HG03460 (cell line): ENCODE measurements at regions not wholly inside any gene's neighbourhood (a gene's known extent, or its start where the extent isn't known, plus 50 kb on each side); places are given as distances from the start of the nearest gene placed in this dataset.
"Not testable (repeated sequence)": the region's sequence is repeated elsewhere in the genome, so short reads cannot be mapped to it uniquely, and the experiment has no call there.

Source experiments
- ATAC-seq: cut with Tn5 transposase; IDR thresholded peaks from one replicate; pipeline ENCODE4 v1.9.1; 2021; ENCODE audit not compliant: unreplicated experiment

- no peak for ATAC-seq
Observed at GRCh38 chrX:125503769-125504168, 184.1 kb downstream of the TEX13C start.

GRCh38 chrX:125505207-125505606, 185.5 kb downstream of the TEX13C start:
- no peak for ATAC-seq

- no peak for ATAC-seq
Observed at GRCh38 chrX:125507119-125507518, 187.4 kb downstream of the TEX13C start.

GRCh38 chrX:125520029-125520428, 200.4 kb downstream of the TEX13C start:
- no peak for ATAC-seq

DNA sequence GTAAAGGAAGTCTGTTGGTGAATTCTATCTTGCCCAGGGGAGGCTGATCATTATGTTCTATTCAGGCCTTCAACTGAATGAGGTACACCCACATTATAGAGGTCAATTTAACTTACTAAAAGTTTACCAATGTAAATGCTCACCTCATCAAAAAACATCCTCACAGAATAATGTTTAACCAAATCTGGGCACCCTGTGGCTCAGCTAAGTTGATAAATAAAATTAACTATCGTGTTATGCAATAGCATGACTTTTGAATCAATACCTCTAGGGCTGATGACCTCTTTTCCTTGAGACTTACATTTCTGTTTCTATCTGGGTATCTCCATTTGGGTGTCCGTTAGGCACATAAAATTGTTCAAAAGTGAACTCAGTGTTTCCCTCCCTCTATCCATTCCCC, 203.1 kb downstream of the TEX13C start:
- no peak for ATAC-seq

DNA sequence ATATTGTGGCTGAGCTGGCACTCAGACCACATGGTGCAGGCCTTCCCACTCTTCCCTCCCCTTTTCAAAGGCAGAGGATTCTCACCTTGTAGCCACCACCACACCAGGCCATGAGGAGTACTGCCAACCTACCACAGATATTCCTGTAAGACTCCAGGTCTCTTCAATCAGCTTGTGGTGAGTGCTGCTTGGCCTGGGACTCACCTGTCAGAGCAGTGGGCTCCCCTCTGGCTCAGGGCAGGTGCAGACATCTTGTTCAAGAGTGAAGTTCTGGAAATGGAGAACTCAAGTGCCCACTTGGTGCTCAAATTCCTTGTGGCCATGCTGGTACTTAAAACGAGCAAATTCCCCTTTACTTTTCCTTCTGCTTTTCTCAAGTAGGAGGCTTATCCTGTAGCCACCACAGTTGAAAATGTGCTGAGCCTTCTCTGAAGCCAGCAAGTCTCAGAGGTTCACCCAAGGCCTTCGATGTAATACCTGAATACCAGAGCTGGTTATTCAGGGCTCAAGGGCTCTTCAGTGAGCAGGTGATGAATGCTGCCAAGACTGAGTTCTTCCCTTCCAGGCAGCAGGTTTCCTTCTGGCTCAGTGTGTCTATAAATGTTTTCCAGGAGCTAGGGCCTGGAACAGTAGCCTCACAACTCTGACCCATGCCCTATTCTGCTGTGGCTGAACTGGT, 212.9 kb downstream of the TEX13C start:
- no peak for ATAC-seq

- no peak for ATAC-seq
Observed at GRCh38 chrX:125533352-125533751, 213.7 kb downstream of the TEX13C start.

DNA sequence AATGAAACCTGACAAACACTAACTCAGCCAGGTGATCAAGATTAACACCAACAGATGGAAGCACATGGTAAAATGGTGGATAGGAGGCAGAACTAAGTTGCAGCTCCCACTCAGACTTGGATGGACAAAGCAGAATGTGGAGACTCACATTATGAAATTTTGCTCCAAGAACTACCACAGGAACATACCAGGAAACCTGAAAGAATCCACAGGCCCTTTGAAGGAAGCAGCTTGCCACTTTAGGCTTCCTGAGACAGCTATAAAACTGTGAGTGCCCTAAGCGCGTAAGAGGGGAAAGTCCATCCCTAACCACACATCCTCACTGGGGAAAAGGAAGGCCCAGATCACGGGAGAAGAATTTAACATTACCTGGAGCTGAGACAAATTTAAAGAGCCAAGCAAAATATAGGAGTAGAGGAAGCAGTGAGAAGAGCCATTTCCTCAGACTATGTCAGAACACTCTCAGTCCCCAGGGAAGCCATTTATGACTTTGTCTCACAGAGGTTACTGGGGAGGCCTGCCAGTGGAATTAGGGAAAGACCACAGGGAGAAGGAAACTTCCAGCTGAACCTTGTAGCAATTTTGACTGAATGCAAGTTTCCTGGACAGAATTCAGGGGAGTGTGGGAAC, 224.5 kb downstream of the TEX13C start:
- ATAC-seq: no peak

GRCh38 chrX:125544856-125545255, 225.2 kb downstream of the TEX13C start:
- ATAC-seq: no peak

GRCh38 chrX:125577479-125577878, 257.8 kb downstream of the TEX13C start:
- ATAC-seq: no peak

DNA sequence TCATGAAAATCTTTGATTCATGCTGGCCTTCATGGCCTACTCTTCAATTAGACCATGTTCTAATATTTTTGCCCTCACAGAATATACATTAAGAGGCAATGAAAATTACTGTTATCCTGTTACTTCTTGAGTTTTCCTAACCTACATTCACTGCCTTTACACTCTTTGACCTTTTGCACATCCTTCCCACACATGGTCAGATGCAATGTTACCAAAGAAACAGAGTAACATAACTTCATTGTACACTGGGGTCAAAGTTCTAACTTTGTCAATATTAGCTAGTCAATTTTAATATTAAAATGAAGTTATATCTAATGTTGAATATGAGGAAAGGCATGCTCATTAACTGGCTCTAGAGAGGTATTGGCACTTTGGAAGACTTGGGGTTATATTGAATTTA, 284.8 kb downstream of the TEX13C start:
- no peak for ATAC-seq

DNA sequence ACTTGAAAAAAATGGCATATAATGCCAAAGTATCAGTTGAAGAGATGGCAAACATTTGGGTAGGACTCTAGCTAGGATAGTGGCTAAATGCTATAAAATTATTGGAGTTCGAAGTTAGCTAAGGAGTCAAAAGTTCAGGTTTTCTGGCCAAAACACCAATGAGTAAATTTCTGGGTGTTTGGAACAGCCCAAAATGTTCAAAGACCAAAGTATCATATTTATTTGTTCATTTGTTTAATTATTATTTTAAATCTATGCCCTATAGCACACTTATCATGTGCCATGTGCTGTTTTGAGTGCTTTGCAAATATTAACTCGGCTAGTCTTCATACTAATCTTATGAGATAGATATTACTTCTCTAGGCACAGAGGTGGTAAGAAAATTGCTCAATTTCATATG, 285.5 kb downstream of the TEX13C start:
- no peak for ATAC-seq

DNA sequence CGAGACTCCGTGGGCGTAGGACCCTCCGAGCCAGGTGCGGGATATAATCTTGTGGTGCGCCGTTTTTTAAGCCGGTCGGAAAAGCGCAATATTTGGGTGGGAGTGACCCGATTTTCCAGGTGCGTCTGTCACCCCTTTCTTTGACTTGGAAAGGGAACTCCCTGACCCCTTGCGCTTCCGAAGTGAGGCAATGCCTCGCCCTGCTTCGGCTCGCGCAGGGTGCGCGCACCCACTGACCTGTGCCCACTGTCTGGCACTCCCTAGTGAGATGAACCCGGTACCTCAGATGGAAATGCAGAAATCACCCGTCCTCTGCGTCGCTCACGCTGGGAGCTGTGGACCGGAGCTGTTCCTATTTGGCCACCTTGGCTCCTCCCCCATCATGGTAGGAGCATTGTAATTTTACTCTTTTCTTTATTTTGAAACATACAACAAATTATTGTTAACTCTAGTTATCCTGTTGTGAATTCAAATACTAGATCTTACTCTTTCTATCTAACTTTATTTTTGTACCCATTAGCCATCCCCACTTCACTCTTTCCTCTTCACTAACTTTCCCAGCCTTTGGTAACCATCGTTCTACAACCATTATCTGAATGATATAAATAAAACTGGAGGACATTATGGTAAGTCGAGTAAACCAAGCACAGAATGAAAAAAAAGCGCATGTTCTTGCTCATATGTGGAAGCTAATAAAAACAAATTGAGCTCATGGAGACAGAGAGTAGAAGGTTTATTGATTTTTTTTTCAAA, 295.1 kb downstream of the TEX13C start:
- not testable (repeated sequence) for ATAC-seq

DNA sequence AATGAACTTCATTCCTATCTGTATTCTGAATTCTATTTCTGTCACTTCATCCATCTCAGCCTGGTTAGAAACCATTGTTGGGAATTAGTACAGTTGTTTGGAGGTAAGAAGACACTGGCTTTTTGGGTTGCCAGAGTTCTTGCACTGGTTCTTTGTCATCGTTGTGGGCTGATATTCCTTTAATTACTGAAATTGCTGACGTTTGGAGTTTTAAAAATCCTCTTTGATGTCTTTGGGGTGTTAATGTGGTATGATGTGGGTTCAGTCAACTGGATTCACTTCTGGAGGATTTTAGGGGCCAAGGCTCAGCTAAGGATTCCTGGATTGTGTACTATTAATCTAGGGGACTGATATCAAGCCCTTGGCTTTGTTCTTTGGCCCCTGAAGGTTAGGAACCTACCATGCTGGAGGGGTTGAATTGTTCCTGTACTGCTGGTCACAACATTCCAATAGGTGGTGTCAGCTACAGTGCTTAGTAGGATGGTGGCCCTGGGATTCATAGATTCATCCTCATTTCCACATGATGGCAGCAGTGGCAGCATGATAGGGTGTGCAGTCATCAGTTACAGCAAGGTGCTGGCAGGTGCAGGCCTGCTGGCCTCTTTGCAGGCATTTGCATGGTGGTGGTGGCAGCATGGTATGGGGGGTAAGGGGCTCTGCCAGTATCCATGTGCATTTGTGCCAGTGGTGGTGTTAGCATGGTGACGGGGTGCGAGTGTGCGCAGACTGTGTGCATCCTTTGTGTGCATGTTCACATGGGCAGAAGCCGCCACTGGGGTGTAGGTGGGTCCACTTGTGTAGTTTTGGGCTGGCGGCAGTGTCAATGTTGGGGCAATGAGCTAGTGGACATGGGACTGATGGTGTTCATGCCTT, 301.3 kb downstream of the TEX13C start:
- ATAC-seq: no peak

GRCh38 chrX:125621588-125621927, 301.9 kb downstream of the TEX13C start:
- no peak for ATAC-seq

DNA sequence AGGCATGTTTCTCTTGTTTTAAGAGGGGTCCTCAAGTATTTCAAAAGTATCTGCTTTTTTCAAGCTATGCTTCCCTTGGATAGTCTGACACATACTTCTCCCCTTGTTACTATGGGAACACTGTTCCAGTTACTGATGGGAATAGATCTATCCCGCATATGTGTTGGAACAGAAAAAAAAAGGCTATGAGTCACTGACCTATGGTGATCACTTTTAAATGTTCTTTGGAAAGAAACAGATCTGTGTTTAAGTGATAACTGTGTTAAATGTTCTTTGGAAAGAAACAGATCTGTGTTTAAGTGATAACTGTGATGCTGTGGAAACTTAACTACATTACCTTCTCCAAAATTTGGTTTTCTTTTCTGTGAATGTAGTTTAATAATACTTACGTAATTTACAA, 303.2 kb downstream of the TEX13C start:
- no peak for ATAC-seq

GRCh38 chrX:125627676-125628075, 308.0 kb downstream of the TEX13C start:
- no peak for ATAC-seq

- ATAC-seq: no peak
Observed at GRCh38 chrX:125628435-125628834, 308.8 kb downstream of the TEX13C start.

- ATAC-seq: no peak
Observed at GRCh38 chrX:125641405-125641804, 321.7 kb downstream of the TEX13C start.

DNA sequence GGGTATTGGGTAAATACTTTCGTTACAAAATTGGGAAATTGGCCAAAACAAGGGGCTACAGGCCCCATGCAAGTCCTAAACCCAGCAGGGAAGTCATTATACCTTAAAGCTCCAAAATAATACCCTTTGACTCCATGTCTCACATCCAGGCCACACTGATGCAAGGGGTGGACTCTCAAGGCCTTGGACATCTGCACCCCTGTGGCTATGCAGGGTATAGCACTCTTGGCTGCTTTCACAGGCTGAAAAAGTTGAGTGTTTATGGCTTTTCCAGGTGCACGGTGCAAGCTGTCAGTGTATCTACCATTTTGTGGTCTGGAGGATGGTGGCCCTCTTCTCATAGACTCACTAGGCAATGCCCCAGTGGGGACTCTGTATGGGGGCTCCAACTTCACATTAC, 326.5 kb downstream of the TEX13C start:
- no peak for ATAC-seq

DNA sequence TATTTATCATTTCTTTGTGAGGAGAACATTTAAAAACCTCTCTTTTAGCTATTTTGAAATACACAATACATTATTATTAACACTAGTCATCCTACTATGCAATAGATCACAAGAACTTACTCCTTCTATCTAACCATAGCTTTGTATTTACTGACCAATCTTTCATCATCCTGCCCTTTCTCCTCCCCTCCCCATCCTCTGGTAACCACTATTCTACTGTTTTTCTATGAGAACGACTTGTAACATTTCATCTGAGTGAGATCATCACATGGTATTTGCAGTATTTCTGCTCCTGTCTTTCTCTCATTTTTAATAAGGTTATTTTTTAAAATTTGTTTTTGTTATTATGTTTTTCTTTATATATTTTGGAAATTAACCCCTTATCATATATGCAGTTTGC, 331.8 kb downstream of the TEX13C start:
- ATAC-seq: no peak
